ENCODE measurements at regions not wholly inside any gene's neighbourhood (a gene's known extent, or its start where the extent isn't known, plus 50 kb on each side); places are given as distances from the start of the nearest gene placed in this dataset.

- TF ChIP-seq, protein P1, sequence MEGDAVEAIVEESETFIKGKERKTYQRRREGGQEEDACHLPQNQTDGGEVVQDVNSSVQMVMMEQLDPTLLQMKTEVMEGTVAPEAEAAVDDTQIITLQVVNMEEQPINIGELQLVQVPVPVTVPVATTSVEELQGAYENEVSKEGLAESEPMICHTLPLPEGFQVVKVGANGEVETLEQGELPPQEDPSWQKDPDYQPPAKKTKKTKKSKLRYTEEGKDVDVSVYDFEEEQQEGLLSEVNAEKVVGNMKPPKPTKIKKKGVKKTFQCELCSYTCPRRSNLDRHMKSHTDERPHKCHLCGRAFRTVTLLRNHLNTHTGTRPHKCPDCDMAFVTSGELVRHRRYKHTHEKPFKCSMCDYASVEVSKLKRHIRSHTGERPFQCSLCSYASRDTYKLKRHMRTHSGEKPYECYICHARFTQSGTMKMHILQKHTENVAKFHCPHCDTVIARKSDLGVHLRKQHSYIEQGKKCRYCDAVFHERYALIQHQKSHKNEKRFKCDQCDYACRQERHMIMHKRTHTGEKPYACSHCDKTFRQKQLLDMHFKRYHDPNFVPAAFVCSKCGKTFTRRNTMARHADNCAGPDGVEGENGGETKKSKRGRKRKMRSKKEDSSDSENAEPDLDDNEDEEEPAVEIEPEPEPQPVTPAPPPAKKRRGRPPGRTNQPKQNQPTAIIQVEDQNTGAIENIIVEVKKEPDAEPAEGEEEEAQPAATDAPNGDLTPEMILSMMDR (IDR thresholded peaks at IDR 0.05), result no peak
- TF ChIP-seq POLR2AphosphoS5 (IDR thresholded peaks at IDR 0.05), result no peak
- no peak for TF ChIP-seq POLR2A (IDR thresholded peaks at IDR 0.05)
- TF ChIP-seq EP300 (IDR thresholded peaks at IDR 0.05), result no peak
Measured at GRCh38 chr6:137365707-137366437, 128.3 kb downstream of the OLIG3 start.
